IMR-90 (cell line): ENCODE measurements at regions not wholly inside any gene's neighbourhood (a gene's known extent, or its start where the extent isn't known, plus 50 kb on each side); places are given as distances from the start of the nearest gene placed in this dataset.

ENCODE experiments used
- ATAC-seq: fragments of 200-7000 bp; cut with Tn5 transposase; 2 replicates; pipeline ENCODE4 v1.9.1; 2020; ENCODE audit warnings: low read depth, mild to moderate bottlenecking, moderate library complexity
- BruUV-seq: library from RNA; stranded (reverse); fragments of 400-500 nt; replicated peaks from 2 replicates; lab custom pipeline; 2021; lab: Mats Ljungman, UMichigan
- CTCF ChIA-PET: fragments of 300-600 bp; formaldehyde crosslinking; extraction: SDS; loops from one replicate; lab custom pipeline; 2021; ENCODE audit warnings: antibody characterized with exemption; lab: Yijun Ruan, JAX
- POLR2A ChIA-PET: fragments of 300-600 bp; sonication (Branson Sonifier 250); formaldehyde crosslinking; loops from one replicate; lab custom pipeline; 2022; ENCODE audit warnings: antibody characterized with exemption; ENCODE audit not compliant: unreplicated experiment; lab: Charles Lee
- DNase-seq: peaks from one replicate; pipeline ENCODE4 v3.0.0; 2013
- H2AFZ ChIP-seq: replicated peaks from 2 replicates; pipeline ENCODE3; 2013; ENCODE audit warnings: low read length, mild to moderate bottlenecking; ENCODE audit not compliant: poor library complexity
- H2AK5ac ChIP-seq: 2 replicates; pipeline ENCODE4 v1.6.1; 2013; ENCODE audit warnings: low read depth, low read length, inconsistent platforms
- H2AK9ac ChIP-seq: replicated peaks from 2 replicates; pipeline ENCODE3; 2013; ENCODE audit warnings: mild to moderate bottlenecking, low read depth, low read length, moderate library complexity; ENCODE audit not compliant: poor library complexity
- H2BK120ac ChIP-seq: 2 replicates; pipeline ENCODE4 v1.6.1; 2013; ENCODE audit warnings: low read depth, low read length, inconsistent platforms
- H2BK15ac ChIP-seq: 3 replicates; pipeline ENCODE4 v1.6.1; 2013; ENCODE audit warnings: low read depth, low read length, inconsistent platforms
- H2BK20ac ChIP-seq: 2 replicates; pipeline ENCODE4 v1.6.1; 2013; ENCODE audit warnings: low read depth, mild to moderate bottlenecking, inconsistent platforms, low read length, moderate library complexity
- H2BK5ac ChIP-seq: 2 replicates; pipeline ENCODE4 v1.6.1; 2013; ENCODE audit warnings: mild to moderate bottlenecking, low read depth, low read length, inconsistent platforms; ENCODE audit not compliant: poor library complexity, severe bottlenecking
- H3K14ac ChIP-seq: replicated peaks from 2 replicates; pipeline ENCODE4 v1.6.1; 2013; ENCODE audit warnings: low read depth, low read length, inconsistent platforms
- H3K18ac ChIP-seq: 2 replicates; pipeline ENCODE4 v1.6.1; 2013; ENCODE audit warnings: low read depth, low read length, control low read depth
- H3K23ac ChIP-seq: 2 replicates; pipeline ENCODE4 v1.6.1; 2013; ENCODE audit warnings: low read depth, low read length, inconsistent platforms
- H3K27ac ChIP-seq: 2 replicates; pipeline ENCODE4 v1.5.1; 2013; ENCODE audit warnings: mild to moderate bottlenecking, control low read depth, low read length; ENCODE audit not compliant: insufficient read depth
- H3K27me3 ChIP-seq: 2 replicates; pipeline ENCODE4 v1.6.1; 2013; ENCODE audit warnings: low read length; ENCODE audit not compliant: control insufficient read depth, insufficient read depth
- H3K36me3 ChIP-seq: 2 replicates; pipeline ENCODE4 v1.6.1; 2013; ENCODE audit warnings: low read length, mixed read lengths; ENCODE audit not compliant: control insufficient read depth, insufficient read depth
- H3K4ac ChIP-seq: 2 replicates; pipeline ENCODE4 v1.6.1; 2013; ENCODE audit warnings: low read depth, low read length, inconsistent platforms
- H3K4me1 ChIP-seq: 2 replicates; pipeline ENCODE4 v1.6.1; 2013; ENCODE audit warnings: low read length, mixed read lengths; ENCODE audit not compliant: control insufficient read depth, insufficient read depth
- H3K4me2 ChIP-seq: 2 replicates; pipeline ENCODE4 v1.6.1; 2013; ENCODE audit warnings: low read depth, mild to moderate bottlenecking, control low read depth, low read length, moderate library complexity
- H3K4me3 ChIP-seq: 2 replicates; pipeline ENCODE4 v1.5.1; 2013; ENCODE audit warnings: low read depth, mild to moderate bottlenecking, control low read depth, low read length, moderate library complexity; ENCODE audit not compliant: insufficient read depth
- H3K56ac ChIP-seq: 2 replicates; pipeline ENCODE4 v1.6.1; 2013; ENCODE audit warnings: low read length, inconsistent platforms; ENCODE audit not compliant: insufficient read depth; ENCODE audit errors: extremely low read depth
- H3K79me1 ChIP-seq, 2 experiments: 2 replicates each; pipeline ENCODE4 v1.6.1; 2013; ENCODE audit warnings: low read length in 2 of 2, inconsistent platforms in 1 of 2, low read depth in 1 of 2
- H3K9ac ChIP-seq: 2 replicates; pipeline ENCODE4 v1.6.1; 2013; ENCODE audit warnings: low read depth, low read length, control low read depth
- H3K9me1 ChIP-seq: 2 replicates; pipeline ENCODE4 v1.6.1; 2013; ENCODE audit warnings: low read length, inconsistent platforms; ENCODE audit not compliant: insufficient read depth
- H3K9me3 ChIP-seq: 2 replicates; pipeline ENCODE4 v1.6.1; 2013; ENCODE audit warnings: low read length; ENCODE audit not compliant: control insufficient read depth, insufficient read depth
- H4K20me1 ChIP-seq: 2 replicates; pipeline ENCODE4 v1.6.1; 2013; ENCODE audit warnings: low read length, inconsistent platforms; ENCODE audit not compliant: insufficient read depth
- H4K5ac ChIP-seq: 2 replicates; pipeline ENCODE4 v1.6.1; 2013; ENCODE audit warnings: mild to moderate bottlenecking, low read depth, low read length, control low read depth
- H4K8ac ChIP-seq, 2 experiments: 2 replicates each; pipeline ENCODE4 v1.6.1; 2013; ENCODE audit warnings: low read depth in 2 of 2, low read length in 2 of 2, control low read depth in 1 of 2, inconsistent platforms in 1 of 2
- H4K91ac ChIP-seq: 2 replicates; pipeline ENCODE4 v1.6.1; 2013; ENCODE audit warnings: low read depth, low read length, inconsistent platforms; ENCODE audit not compliant: insufficient read depth
- CEBPB ChIP-seq: IDR thresholded peaks from 2 replicates; pipeline ENCODE4 v1.6.1; 2012; ENCODE audit warnings: low read depth, low read length, improper control_type of control experiment
- CHD1 ChIP-seq: IDR thresholded peaks from 2 replicates; pipeline ENCODE4 v1.6.1; 2012; ENCODE audit warnings: low read depth, low read length, improper control_type of control experiment
- CTCF ChIP-seq: conservative IDR thresholded peaks from 2 replicates; pipeline ENCODE4 v1.5.1; 2012; ENCODE audit warnings: mild to moderate bottlenecking, low read depth, low read length, improper control_type of control experiment
- ELK1 ChIP-seq: fragments of 150-350 bp; IDR thresholded peaks from 2 replicates; pipeline ENCODE4 v1.6.1; 2016; ENCODE audit warnings: low read depth, mild to moderate bottlenecking, low read length, moderate library complexity, borderline replicate concordance
- FOS ChIP-seq: fragments of 150-350 bp; IDR thresholded peaks from 2 replicates; pipeline ENCODE4 v1.6.1; 2016; ENCODE audit warnings: low read depth, low read length
- MAFK ChIP-seq: IDR thresholded peaks from 2 replicates; pipeline ENCODE4 v1.6.1; 2012; ENCODE audit warnings: low read depth, low read length, improper control_type of control experiment
- MAZ ChIP-seq: IDR thresholded peaks from 2 replicates; pipeline ENCODE4 v1.6.1; 2012; ENCODE audit warnings: low read depth, mild to moderate bottlenecking, low read length, improper control_type of control experiment, moderate library complexity, borderline replicate concordance
- MXI1 ChIP-seq: IDR thresholded peaks from 2 replicates; pipeline ENCODE4 v1.6.1; 2012; ENCODE audit warnings: low read depth, mild to moderate bottlenecking, low read length, moderate library complexity, borderline replicate concordance
- NFE2L2 ChIP-seq: fragments of 150-350 bp; IDR thresholded peaks from 2 replicates; pipeline ENCODE4 v1.6.1; 2016; ENCODE audit warnings: low read depth, mild to moderate bottlenecking, low read length
- RCOR1 ChIP-seq: IDR thresholded peaks from 2 replicates; pipeline ENCODE4 v1.6.1; 2012; ENCODE audit warnings: mild to moderate bottlenecking, low read length, improper control_type of control experiment; ENCODE audit not compliant: insufficient replicate concordance
- SMC3 ChIP-seq: fragments of 150-350 bp; IDR thresholded peaks from 2 replicates; pipeline ENCODE4 v1.6.1; 2016; ENCODE audit warnings: low read depth, mild to moderate bottlenecking, antibody characterized with exemption, low read length, moderate library complexity
- USF2 ChIP-seq: fragments of 150-350 bp; IDR thresholded peaks from 2 replicates; pipeline ENCODE4 v1.6.1; 2017; ENCODE audit warnings: mild to moderate bottlenecking, antibody characterized with exemption, low read length, low read depth
- WGBS, 2 experiments: methylation state at CpG; one replicate each; pipeline versions ENCODE4 v1.1.5 to v1.1.7; 2013; ENCODE audit warnings: missing lambda C conversion rate in 2 of 2; ENCODE audit not compliant: insufficient read length in 1 of 2; ENCODE audit errors: extremely low coverage in 2 of 2; 5-methylcytosine and 5-hydroxymethylcytosine counted together
- dilution Hi-C: fragments of 300-500 bp; cut with HindIII; formaldehyde crosslinking; loops from one replicate; pipeline ENCODE4 v1.14.3; 2018; ENCODE audit warnings: low sequenced_read_pairs; ENCODE audit not compliant: unreplicated experiment
- in situ Hi-C: fragments of 300-500 bp; cut with MboI; formaldehyde crosslinking; loops from 3 replicates; pipeline ENCODE4 v1.14.3; 2019; ENCODE audit warnings: low sequenced_read_pairs, inconsistent platforms, mixed read lengths
- intact Hi-C: fragments of 100-400 bp; cut with micrococcal nuclease; formaldehyde crosslinking; loops from 2 replicates; pipeline ENCODE4 v1.10.0; 2022

DNA sequence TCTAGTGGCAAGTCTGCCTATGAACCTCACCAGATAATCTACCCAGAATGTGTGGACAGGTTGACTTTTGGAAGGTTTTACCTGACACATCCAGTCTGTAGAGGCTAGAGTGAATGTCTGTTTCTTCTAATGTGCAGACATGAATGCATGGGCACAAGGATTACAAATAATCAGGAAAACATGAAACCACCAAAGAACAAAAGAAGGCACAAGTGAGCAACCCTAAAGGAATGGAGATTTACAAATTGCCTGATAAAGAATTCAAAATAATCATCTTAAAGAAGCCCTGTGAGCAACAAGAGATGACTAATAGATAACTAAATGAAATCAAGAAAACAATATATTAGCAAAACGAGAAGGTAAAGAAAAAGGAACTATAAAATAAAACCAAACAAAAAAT is 876.1 kb upstream of the ADGRB3 start:
- no peak overlapping the region for H3K18ac ChIP-seq
- no TSS peak for BruUV-seq
- H2BK15ac ChIP-seq: no peak overlapping the region
- H4K5ac ChIP-seq: no peak overlapping the region
- H3K9ac ChIP-seq: no peak overlapping the region
- no peak overlapping the region for H2AK5ac ChIP-seq
- H2BK20ac ChIP-seq: no peak overlapping the region
- no peaks in the 10 kb centered on the region for H3K9me1 ChIP-seq
- ChIA-PET CTCF (interaction anchor here (0.6 kb wide), 1 partner anchor 38 kb away, joined by 4 read pairs; no protein-coding TSS in a partner anchor), POLR2A (no interaction called here)
- no CpG with 5 or more reads among the region's 1 CpG for WGBS, 2 experiments
- H3K4me3 ChIP-seq: no peak overlapping the region
- no peak overlapping the region for H2AFZ ChIP-seq
- H3K27me3 ChIP-seq: no peaks in the 10 kb centered on the region
- H3K56ac ChIP-seq: no peak overlapping the region
- ATAC-seq: no peak
- no peak for TF ChIP-seq ELK1
- no peak for TF ChIP-seq NFE2L2
- TF ChIP-seq CHD1: no peak
- no peak for TF ChIP-seq SMC3
- no peak for TF ChIP-seq MAZ
- TF ChIP-seq USF2: no peak
- no peak for TF ChIP-seq MAFK
- TF ChIP-seq CTCF: no peak
- no peak for TF ChIP-seq FOS
- no peak for TF ChIP-seq CEBPB
- no peak for TF ChIP-seq RCOR1
- TF ChIP-seq MXI1: no peak
- no peak overlapping the region for H4K91ac ChIP-seq
- H3K4ac ChIP-seq: no peak overlapping the region
- no peaks in the 10 kb centered on the region for H3K36me3 ChIP-seq
- H3K4me1 ChIP-seq: no peaks in the 10 kb centered on the region
- dilution Hi-C loops: no loop called here
- H3K79me1 ChIP-seq: no peaks in the 10 kb centered on the region
- H3K14ac ChIP-seq: no peak overlapping the region
- no peak overlapping the region for H2BK5ac ChIP-seq
- H4K8ac ChIP-seq: no peak overlapping the region
- H4K20me1 ChIP-seq: no peaks in the 10 kb centered on the region
- no peak overlapping the region for H3K27ac ChIP-seq
- intact Hi-C loops: no loop called here
- no peak overlapping the region for H3K23ac ChIP-seq
- no peak overlapping the region for H3K4me2 ChIP-seq
- no peak overlapping the region for H2BK120ac ChIP-seq
- no peak overlapping the region for H2AK9ac ChIP-seq
- in situ Hi-C loops: no loop called here
- DNase-seq: no peak
- H3K9me3 ChIP-seq: peaks cover 16% of the 10 kb centered on the region; the same call in 1 of the 2 replicates
